ENCODE measurements at regions not wholly inside any gene's neighbourhood (a gene's known extent, or its start where the extent isn't known, plus 50 kb on each side); places are given as distances from the start of the nearest gene placed in this dataset.

GRCh38 chr21:27515676-27516075 is 548.8 kb upstream of the ADAMTS5 start:
- H3K9me3 ChIP-seq = peaks cover 0 to 31% (median 4%) of the 10 kb centered on the region in 11 donors
- intact Hi-C loops (cut with DNase I) = no loop called here
- ATAC-seq (no peak), DNase-seq (no peak)
- no peak for TF ChIP-seq CTCF (IDR thresholded peaks at IDR 0.05)
- H3K4me1 ChIP-seq = no peaks in the 10 kb centered on the region
- H3K27ac ChIP-seq = no peak overlapping the region
- H3K27me3 ChIP-seq = no peaks in the 10 kb centered on the region
- H3K4me3 ChIP-seq = no peak overlapping the region
- no peaks in the 10 kb centered on the region for H3K36me3 ChIP-seq

GRCh38 chr21:27513825-27514224 is 546.9 kb upstream of the ADAMTS5 start:
- no peak for TF ChIP-seq CTCF (IDR thresholded peaks at IDR 0.05)
- ATAC-seq (no peak), DNase-seq (no peak)
- H3K36me3 ChIP-seq = no peaks in the 10 kb centered on the region
- H3K9me3 ChIP-seq = peaks cover 0 to 19% (median 4%) of the 10 kb centered on the region in 11 donors
- H3K27ac ChIP-seq = no peak overlapping the region
- no peak overlapping the region for H3K4me3 ChIP-seq
- H3K4me1 ChIP-seq = no peaks in the 10 kb centered on the region
- 90 to 93% methylated on average over 4 of the region's 4 CpGs for WGBS, 2 donors
- intact Hi-C loops (cut with DNase I) = no loop called here
- no peaks in the 10 kb centered on the region for H3K27me3 ChIP-seq

- no peak for DNase-seq
- no peak overlapping the region for H3K27ac ChIP-seq
- no peak overlapping the region for H3K4me3 ChIP-seq
- H3K27me3 ChIP-seq = no peaks in the 10 kb centered on the region
- ATAC-seq = no peak
- TF ChIP-seq CTCF (IDR thresholded peaks at IDR 0.05) = no peak
- 34 to 43% methylated on average over 1 of the region's 1 CpG for WGBS, 2 donors
- H3K36me3 ChIP-seq = no peaks in the 10 kb centered on the region
- intact Hi-C loops (cut with DNase I) = no loop called here
- no peaks in the 10 kb centered on the region for H3K4me1 ChIP-seq
- peaks cover 0 to 13% (median 4%) of the 10 kb centered on the region in 11 donors for H3K9me3 ChIP-seq
These were observed 546.1 kb upstream of the ADAMTS5 start for GRCh38 chr21:27513016-27513415.

- H3K4me3 ChIP-seq = no peak overlapping the region
- no peaks in the 10 kb centered on the region for H3K36me3 ChIP-seq
- no peaks in the 10 kb centered on the region for H3K9me3 ChIP-seq
- H3K27me3 ChIP-seq = no peaks in the 10 kb centered on the region
- no peak for ATAC-seq
- no peaks in the 10 kb centered on the region for H3K4me1 ChIP-seq
- no peak for DNase-seq
- no peak overlapping the region for H3K27ac ChIP-seq
- intact Hi-C loops (cut with DNase I) = no loop called here
- no peak for TF ChIP-seq CTCF (IDR thresholded peaks at IDR 0.05)
These were observed 544.3 kb upstream of the ADAMTS5 start for GRCh38 chr21:27511233-27511632.

- WGBS, 2 donors = 93 to 96% methylated on average over 4 of the region's 4 CpGs
- DNase-seq = no peak
- Histone ChIP-seq H3K9me3 (no peaks in the 10 kb centered on the region), H3K36me3 (no peaks in the 10 kb centered on the region), H3K4me3 (no peak overlapping the region), H3K4me1 (no peaks in the 10 kb centered on the region), H3K27ac (no peak overlapping the region), H3K27me3 (no peaks in the 10 kb centered on the region)
- ATAC-seq = no peak
- intact Hi-C loops (cut with DNase I) = no loop called here
- TF ChIP-seq CTCF (IDR thresholded peaks at IDR 0.05) = no peak
These were observed 540.8 kb upstream of the ADAMTS5 start for GRCh38 chr21:27507695-27508094.

Measured in heart right ventricle (tissue), 16 donors.